ENCODE measurements at regions not wholly inside any gene's neighbourhood (a gene's known extent, or its start where the extent isn't known, plus 50 kb on each side); places are given as distances from the start of the nearest gene placed in this dataset.
"Not testable (repeated sequence)": the region's sequence is repeated elsewhere in the genome, so short reads cannot be mapped to it uniquely, and the experiment has no call there.

GRCh38 chr18:6537475-6537874 lies 122.8 kb upstream of the L3MBTL4 start:
- no peak for DNase-seq

DNA sequence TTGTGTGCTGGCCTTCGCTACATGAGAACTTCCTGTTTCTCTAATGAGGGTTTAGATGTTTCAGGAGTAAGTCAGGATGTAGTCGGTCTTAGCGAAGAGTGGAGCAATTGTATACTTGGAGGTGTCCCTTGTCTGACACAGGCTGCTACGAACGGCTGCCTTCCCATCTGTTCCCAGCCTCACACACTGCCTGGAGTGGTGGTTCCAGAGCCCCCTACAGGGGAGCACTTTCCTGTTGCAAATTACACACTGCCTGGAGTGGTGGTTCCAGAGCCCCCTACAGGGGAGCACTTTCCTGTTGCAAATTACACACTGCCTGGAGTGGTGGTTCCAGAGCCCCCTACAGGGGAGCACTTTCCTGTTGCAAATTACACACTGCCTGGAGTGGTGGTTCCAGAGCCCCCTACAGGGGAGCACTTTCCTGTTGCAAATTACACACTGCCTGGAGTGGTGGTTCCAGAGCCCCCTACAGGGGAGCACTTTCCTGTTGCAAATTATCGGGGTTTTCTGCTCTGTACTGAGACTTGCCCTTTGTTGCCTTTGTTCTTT lies 126.5 kb upstream of the L3MBTL4 start:
- not testable (repeated sequence) for DNase-seq

GRCh38 chr18:6542296-6542695 lies 127.6 kb upstream of the L3MBTL4 start:
- DNase-seq: no peak

GRCh38 chr18:6543330-6543908 lies 128.7 kb upstream of the L3MBTL4 start:
- DNase-seq: peak; percentile 16 to 30

GRCh38 chr18:6546229-6546628 lies 131.5 kb upstream of the L3MBTL4 start:
- DNase-seq: no peak

DNA sequence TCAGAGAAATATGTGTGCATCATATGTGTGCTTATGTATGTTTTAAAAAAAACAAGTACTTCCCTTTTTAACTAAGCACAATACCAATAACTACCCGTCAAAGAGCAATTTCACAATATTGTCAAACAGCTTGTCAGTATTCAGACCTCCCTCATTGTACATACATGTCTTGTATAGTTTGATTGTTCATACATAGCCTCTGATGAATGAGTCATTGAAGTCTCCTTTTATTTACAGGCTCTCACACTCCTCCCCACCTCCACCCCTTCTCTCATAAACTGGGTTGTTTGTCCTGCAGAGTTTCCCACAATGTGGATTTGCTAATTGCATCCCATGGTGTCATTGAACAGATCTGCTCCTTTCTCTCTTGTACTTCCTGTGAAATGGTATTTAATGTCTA lies 132.8 kb upstream of the L3MBTL4 start:
- DNase-seq: no peak

- DNase-seq: no peak
Measured at GRCh38 chr18:6553234-6553900, 138.7 kb upstream of the L3MBTL4 start.

DNA sequence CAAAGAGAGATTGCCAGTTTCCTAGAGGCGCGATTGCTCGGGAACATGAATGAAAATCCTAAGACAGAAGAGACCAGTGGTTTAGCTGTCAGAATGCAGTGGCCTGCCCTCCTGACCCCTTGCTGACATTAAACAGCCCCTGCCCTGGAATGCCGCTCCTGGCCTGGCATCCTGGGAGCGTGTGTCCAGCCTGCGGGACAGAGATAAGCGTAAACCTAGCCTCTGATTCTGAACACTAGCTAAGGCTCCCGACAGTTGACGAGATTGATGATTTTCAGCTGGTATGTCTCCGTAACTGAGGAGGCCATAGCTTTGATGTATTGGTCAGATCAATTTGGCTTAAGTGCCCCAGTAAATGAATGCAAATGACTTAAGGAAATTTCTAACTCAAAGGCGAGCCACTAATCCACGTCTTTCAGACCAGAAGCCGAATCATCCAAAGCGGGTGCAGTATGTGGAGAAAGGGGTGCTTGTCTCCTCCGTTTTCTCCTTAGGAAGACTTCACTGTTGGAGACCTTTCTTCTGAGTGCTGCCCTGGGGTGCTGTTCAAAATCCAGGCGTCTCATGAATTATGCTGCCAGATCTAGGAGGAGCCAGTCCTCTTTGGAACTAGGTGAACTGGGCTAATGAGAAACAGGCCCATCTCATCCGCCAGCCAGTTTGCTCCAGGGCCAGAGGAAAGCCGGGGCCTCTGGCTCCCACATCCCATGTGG lies 142.5 kb upstream of the L3MBTL4 start:
- no peak for DNase-seq

- DNase-seq: no peak
Measured at GRCh38 chr18:6557770-6558248, 143.1 kb upstream of the L3MBTL4 start.

DNA sequence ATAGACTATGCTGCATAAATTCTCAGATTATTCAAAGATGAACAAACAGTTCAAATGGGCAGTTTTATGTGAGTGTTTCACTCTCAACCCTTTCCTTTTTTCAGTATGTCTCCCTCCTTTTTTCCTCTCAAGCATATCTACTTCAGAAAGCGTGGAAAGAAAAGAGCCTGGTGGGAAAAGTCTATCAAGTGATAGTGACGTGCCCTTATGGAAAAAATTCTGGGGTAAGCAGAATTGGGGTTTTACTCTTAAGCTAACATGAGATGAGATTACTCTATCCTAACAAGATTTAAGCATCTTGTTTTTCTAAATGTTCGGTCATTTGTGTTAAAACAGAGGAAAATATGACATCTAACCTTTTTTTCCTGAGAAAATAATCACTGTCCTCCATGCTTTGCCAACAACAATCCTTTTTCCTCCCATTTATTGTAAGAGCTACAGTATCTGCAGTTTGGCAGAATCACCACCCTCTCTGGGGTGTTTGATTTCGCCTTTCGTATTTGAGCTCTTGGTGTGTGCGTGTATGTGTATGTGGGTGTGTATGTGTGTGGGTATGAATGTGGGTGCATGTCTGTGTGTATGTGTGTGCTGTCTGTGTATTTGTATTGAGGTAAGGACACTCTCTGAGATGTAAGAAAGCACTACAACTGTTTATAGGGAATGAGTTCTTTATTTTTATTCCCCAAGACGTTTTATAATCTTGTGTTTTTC lies 143.9 kb upstream of the L3MBTL4 start:
- DNase-seq: no peak

- no peak for DNase-seq
Measured at GRCh38 chr18:6559296-6559695, 144.6 kb upstream of the L3MBTL4 start.

DNA sequence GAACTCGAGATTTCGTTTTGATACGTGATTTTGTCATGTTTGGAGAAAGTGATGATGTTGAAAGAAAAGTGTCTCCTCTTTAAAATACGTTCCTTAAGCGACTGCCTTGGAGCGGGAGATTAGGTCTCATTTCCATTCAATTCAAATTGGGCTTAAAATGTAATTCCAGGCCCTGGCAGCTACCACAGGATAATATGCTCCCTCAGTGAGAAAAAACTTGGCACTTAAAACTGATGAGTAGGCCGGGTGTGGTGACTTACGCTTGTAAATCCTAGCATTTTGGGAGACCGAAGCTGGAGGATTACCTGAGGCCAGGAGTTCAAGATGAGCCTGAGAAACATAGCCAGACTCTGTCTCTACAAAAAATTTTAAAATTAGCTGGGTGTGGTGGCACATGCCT lies 146.3 kb upstream of the L3MBTL4 start:
- no peak for DNase-seq

GRCh38 chr18:6561420-6561861 lies 146.7 kb upstream of the L3MBTL4 start:
- DNase-seq: no peak

DNA sequence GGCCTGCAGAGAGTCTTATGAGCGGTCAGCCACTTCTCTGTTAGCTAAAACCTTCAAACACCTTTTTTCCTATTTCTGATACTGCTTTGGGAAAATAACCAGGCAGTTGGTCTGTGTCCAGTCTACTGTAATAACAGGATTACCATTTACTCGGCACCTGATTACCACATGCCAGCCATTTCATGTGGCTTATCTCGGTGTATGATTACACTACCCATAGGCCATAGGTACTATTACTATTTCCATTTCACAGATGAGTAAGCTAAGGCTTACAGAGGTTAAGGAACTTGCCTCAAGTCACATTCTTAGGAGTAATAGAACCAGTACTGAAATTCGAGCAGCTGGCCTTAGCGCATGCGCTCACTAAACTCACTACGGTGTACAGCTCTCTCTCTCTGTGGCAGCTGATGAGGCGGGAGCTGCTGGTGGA lies 147.2 kb upstream of the L3MBTL4 start:
- DNase-seq: no peak

GRCh38 chr18:6563896-6564295 lies 149.2 kb upstream of the L3MBTL4 start:
- DNase-seq: no peak

DNA sequence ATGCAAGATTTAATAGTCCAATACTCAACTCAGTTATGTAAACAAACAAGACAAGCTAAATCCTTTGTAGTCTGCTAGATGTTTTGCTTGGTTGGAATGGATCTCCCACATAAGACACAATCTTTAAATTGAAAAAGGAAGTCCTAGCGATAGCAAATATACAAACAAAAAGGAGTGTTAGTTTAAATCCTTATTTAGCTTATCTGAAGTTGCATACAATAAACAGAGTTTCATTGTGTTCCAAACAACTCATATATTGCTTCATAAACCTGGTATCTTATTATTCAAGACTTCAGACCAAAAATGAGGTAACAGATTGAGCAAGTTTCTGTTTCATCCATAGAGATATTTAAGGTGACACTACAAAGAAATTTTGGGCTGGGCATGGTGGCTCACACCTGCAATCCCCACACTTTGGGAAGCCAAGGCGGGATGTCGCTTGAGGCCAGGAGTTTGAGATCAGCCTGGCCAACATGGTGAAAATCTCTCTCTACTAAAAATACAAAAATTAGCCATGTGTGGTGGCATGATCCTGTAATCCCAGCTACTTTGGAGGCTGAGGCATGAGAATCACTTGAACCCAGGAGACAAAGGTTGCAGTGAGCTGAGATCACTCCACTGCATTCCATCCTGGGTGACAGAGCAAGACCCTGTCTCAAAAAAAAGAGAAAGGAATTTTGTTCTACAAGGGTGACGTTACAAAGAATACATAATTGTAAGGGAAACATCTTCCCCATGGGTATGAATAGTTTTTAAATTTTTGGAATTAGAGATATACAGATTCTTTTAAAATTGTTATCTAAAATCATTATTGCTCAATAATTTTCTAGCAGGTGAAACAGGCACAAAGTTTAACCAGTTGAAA lies 150.5 kb upstream of the L3MBTL4 start:
- DNase-seq: no peak

GRCh38 chr18:6565815-6566081 lies 151.0 kb upstream of the L3MBTL4 start:
- DNase-seq: no peak

DNA sequence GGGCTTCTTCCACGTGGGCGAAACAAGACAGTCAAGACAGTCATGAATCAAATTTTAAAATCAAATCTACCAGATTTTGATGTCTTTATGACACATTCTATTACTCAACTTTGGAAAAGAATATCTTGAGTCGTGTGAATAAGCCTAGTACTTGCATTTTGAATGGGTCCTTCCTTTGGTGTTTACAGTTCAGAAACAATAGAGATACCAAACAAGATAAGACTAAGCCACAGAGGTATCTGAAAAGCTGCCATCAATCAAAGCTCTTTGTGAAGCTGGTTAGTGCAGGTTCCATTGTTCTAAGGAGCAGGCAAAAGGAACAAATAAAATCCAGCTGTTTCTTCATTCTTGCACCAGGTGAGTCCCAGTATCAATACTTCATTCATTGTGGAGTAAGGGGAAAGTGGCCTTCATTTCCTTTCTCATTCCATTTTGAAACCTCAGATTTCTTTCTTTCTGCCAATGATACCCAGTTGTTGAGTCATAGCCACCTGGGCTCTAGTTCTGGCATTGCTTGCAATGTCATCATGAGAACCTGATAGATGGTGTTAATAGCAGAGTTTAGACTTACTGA lies 151.7 kb upstream of the L3MBTL4 start:
- no peak for DNase-seq

GRCh38 chr18:6569813-6570212 lies 155.1 kb upstream of the L3MBTL4 start:
- DNase-seq: no peak

GRCh38 chr18:6570581-6571238 lies 156.0 kb upstream of the L3MBTL4 start:
- DNase-seq: no peak

- DNase-seq: no peak
Measured at GRCh38 chr18:6571239-6571602, 156.5 kb upstream of the L3MBTL4 start.

- DNase-seq: not testable (repeated sequence)
Measured at GRCh38 chr18:6572192-6572591, 157.3 kb upstream of the ARHGAP28 start.
